GM12864 (cell line): ENCODE measurements at regions not wholly inside any gene's neighbourhood (a gene's known extent, or its start where the extent isn't known, plus 50 kb on each side); places are given as distances from the start of the nearest gene placed in this dataset.

Experiments
- DNase-seq: peaks from one replicate; pipeline ENCODE4 v3.0.0-alpha.2; 2011; ENCODE audit warnings: low read depth
- H3K4me3 ChIP-seq: 2 replicates; pipeline ENCODE4 v1.5.1; 2011; ENCODE audit warnings: mild to moderate bottlenecking, low read depth, low read length, control low read depth
- CTCF ChIP-seq: IDR thresholded peaks from 2 replicates; pipeline ENCODE4 v1.5.1; 2011; ENCODE audit warnings: low read depth, mild to moderate bottlenecking, moderate library complexity, low read length, control low read depth, inconsistent platforms; ENCODE audit errors: missing control alignments

DNA sequence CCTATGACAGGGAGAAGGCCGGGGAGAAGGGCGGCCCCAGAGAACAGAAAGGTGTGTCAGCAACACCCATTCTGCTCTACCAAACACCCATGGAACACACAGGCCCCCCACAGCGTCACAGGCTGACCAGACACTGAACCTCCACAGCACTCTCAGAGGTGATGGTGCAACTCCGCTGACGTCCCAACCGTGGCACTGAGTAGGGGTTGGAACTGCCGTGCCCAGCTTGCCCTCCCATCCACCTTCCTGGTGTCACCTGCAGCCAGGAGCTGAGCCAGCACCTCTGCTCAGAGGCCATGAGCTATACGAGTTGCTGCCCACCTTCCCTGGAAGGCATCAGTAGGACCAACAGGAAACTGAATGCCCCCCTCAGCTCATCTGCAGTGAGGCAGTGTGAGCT is 412.9 kb upstream of the SALL3 start:
- no peak for DNase-seq

GRCh38 chr18:78571063-78571785 is 408.4 kb upstream of the SALL3 start:
- DNase-seq: no peak
- no peak for TF ChIP-seq CTCF
- no peak overlapping the region for H3K4me3 ChIP-seq

More for the DNA sequence above, 412.9 kb upstream of the SALL3 start:
- H3K4me3 ChIP-seq: no peak overlapping the region
- TF ChIP-seq CTCF: no peak

DNA sequence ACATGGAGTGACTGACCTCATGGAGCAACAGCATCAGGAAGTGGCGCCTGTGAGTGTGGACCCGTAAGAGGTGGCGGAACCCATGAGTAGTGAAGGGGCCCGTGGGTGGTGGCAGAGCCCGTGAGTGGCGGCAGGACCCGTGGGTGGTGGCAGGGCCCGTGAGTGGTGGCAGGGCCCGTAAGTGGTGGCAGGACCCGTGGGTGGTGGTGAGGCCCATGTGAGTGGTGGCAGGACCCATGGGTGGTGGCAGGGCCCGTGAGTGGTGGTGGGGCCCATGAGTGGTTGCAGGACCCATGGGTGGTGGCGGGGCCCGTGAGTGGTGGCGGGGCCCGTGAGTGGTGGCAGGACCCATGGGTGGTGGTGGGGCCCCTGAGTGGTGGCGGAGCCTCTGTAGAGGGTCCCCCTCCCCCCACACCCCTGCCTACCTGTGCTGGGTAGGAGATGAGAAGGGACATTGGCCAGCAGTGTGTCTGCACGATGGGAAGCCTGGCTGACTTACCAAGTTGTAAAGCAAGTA is 407.7 kb upstream of the SALL3 start:
- DNase-seq: no peak
- no peak overlapping the region for H3K4me3 ChIP-seq
- TF ChIP-seq CTCF: no peak

GRCh38 chr18:78573773-78574172 is 405.8 kb upstream of the SALL3 start:
- DNase-seq: no peak
- no peak overlapping the region for H3K4me3 ChIP-seq
- no peak for TF ChIP-seq CTCF

DNA sequence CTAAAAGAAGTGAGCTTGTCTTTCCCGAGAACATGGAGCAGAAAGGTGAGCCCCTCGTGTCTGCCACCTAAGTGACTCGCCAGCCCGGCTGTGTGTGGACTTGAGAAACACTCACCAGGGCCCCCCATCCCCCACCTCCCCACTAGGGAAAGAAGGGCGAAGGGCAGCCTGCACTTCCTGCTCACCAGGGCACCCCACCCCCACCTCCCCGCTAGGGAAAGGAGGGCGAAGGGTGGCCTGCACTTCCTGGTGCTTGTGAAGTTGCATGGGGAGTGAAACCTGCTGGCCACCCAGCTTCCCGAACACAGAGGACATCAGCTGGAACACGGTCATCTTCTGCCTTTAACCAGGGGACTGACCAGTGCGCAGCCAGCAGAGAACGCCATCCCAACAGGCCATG is 402.7 kb upstream of the SALL3 start:
- no peak for DNase-seq
- no peak for TF ChIP-seq CTCF
- no peak overlapping the region for H3K4me3 ChIP-seq

- no peak overlapping the region for H3K4me3 ChIP-seq
- DNase-seq: no peak
- TF ChIP-seq CTCF: no peak
Measured at GRCh38 chr18:78579449-78579848, 400.2 kb upstream of the SALL3 start.
